Neural cell (in vitro differentiated cells): ENCODE measurements at regions not wholly inside any gene's neighbourhood (a gene's known extent, or its start where the extent isn't known, plus 50 kb on each side); places are given as distances from the start of the nearest gene placed in this dataset.
A peak's percentile ranks its signal among the peaks of the same experiment; 100 is the strongest.

ENCODE experiments used
- H2AFZ ChIP-seq: fragments of 200-600, 300-800 bp; sonication (generic), shearing (Covaris generic); 2 replicates; pipeline ENCODE4 v1.6.0; 2014; ENCODE audit warnings: low read depth, mild to moderate bottlenecking, antibody characterized with exemption, low read length, moderate library complexity
- H3F3A ChIP-seq: fragments of 200-600 bp; shearing (Covaris generic); 2 replicates; pipeline ENCODE4 v1.6.1; 2016; ENCODE audit warnings: mild to moderate bottlenecking, moderate library complexity, mixed read lengths, antibody characterized with exemption, low read length; ENCODE audit not compliant: insufficient read depth, poor library complexity, severe bottlenecking
- H3K27ac ChIP-seq: fragments of 200-600, 300-800 bp; sonication (generic), shearing (Covaris generic); 2 replicates; pipeline ENCODE4 v1.5.1; 2014; ENCODE audit warnings: mild to moderate bottlenecking, low read length, moderate library complexity
- H3K27me3 ChIP-seq: fragments of 300-800, 200-600 bp; sonication (generic), shearing (Covaris generic); 2 replicates; pipeline ENCODE4 v1.6.0; 2014; ENCODE audit warnings: mild to moderate bottlenecking, low read depth, low read length, moderate library complexity; ENCODE audit not compliant: insufficient read depth
- H3K36me3 ChIP-seq: fragments of 300-800, 200-600 bp; sonication (generic), shearing (Covaris generic); 2 replicates; pipeline ENCODE4 v1.5.1; 2014; ENCODE audit warnings: mild to moderate bottlenecking, antibody characterized with exemption, low read length, moderate library complexity; ENCODE audit not compliant: insufficient read depth
- H3K4me2 ChIP-seq: fragments of 300-800, 200-600 bp; sonication (generic), shearing (Covaris generic); 2 replicates; pipeline ENCODE4 v1.6.0; 2014; ENCODE audit warnings: mild to moderate bottlenecking, low read length
- H3K4me3 ChIP-seq: fragments of 300-800, 200-600 bp; sonication (generic), shearing (Covaris generic); 2 replicates; pipeline ENCODE4 v1.5.1; 2014; ENCODE audit warnings: mild to moderate bottlenecking, low read length, moderate library complexity
- H3K79me2 ChIP-seq: fragments of 200-600 bp; shearing (Covaris generic); replicated peaks from 2 replicates; pipeline ENCODE4 v1.6.0; 2014; ENCODE audit warnings: mild to moderate bottlenecking, low read length, moderate library complexity; ENCODE audit not compliant: insufficient read depth
- H3K9ac ChIP-seq: fragments of 300-800, 200-600 bp; sonication (generic), shearing (Covaris generic); 2 replicates; pipeline ENCODE4 v1.6.1; 2016; ENCODE audit warnings: mild to moderate bottlenecking, low read length, mixed read lengths
- H3K9me2 ChIP-seq: fragments of 200-600 bp; shearing (Covaris generic); 2 replicates; pipeline ENCODE4 v1.6.1; 2016; ENCODE audit warnings: mild to moderate bottlenecking, low read length, mixed read lengths; ENCODE audit not compliant: insufficient read depth
- H3K9me3 ChIP-seq: fragments of 200-600, 300-800 bp; sonication (generic), shearing (Covaris generic); 2 replicates; pipeline ENCODE4 v1.6.1; 2016; ENCODE audit warnings: mild to moderate bottlenecking, mixed run types, low read length, moderate library complexity, mixed read lengths
- H4K20me1 ChIP-seq: fragments of 200-600 bp; shearing (Covaris generic); 2 replicates; pipeline ENCODE4 v1.6.1; 2016; ENCODE audit warnings: mild to moderate bottlenecking, mixed run types; ENCODE audit not compliant: insufficient read depth
- EP300 ChIP-seq: fragments of 450-650 bp; conservative IDR thresholded peaks from 2 replicates; pipeline ENCODE4 v1.6.1; 2014; ENCODE audit warnings: antibody characterized with exemption, mild to moderate bottlenecking, moderate library complexity; ENCODE audit not compliant: poor library complexity, severe bottlenecking
- EZH2 ChIP-seq: fragments of 200-600, 300-800 bp; shearing (Covaris generic), sonication (generic); IDR thresholded peaks from 2 replicates; pipeline ENCODE4 v1.6.1; 2014; ENCODE audit warnings: antibody characterized with exemption, low read length, borderline replicate concordance, mild to moderate bottlenecking; ENCODE audit not compliant: insufficient read depth, poor library complexity, severe bottlenecking
- MXI1 ChIP-seq: fragments of 450-650 bp; conservative IDR thresholded peaks from 2 replicates; pipeline ENCODE4 v1.6.1; 2014; ENCODE audit warnings: antibody characterized with exemption, mild to moderate bottlenecking; ENCODE audit not compliant: poor library complexity, severe bottlenecking
- POLR2AphosphoS5 ChIP-seq: IDR thresholded peaks from 2 replicates; pipeline ENCODE4 v1.6.1; 2012
- RAD21 ChIP-seq: fragments of 450-650 bp; conservative IDR thresholded peaks from 2 replicates; pipeline ENCODE4 v1.6.1; 2014; ENCODE audit warnings: antibody characterized with exemption, mild to moderate bottlenecking, moderate library complexity
- SMC3 ChIP-seq: fragments of 450-650 bp; conservative IDR thresholded peaks from 2 replicates; pipeline ENCODE4 v1.6.1; 2014; ENCODE audit warnings: antibody characterized with exemption, mild to moderate bottlenecking, moderate library complexity; ENCODE audit not compliant: poor library complexity
- TAF1 ChIP-seq: IDR thresholded peaks from 2 replicates; pipeline ENCODE4 v1.6.1; 2012; ENCODE audit warnings: low read depth
- TF ChIP-seq, protein P1 (sequence below): IDR thresholded peaks from 2 replicates; pipeline ENCODE4 v1.6.1; 2012; ENCODE audit warnings: borderline replicate concordance
- TF ChIP-seq, protein P2 (sequence below): fragments of 450-650 bp; IDR thresholded peaks from 2 replicates; pipeline ENCODE4 v1.5.1; 2014; ENCODE audit warnings: antibody characterized with exemption, mild to moderate bottlenecking, moderate library complexity; ENCODE audit not compliant: poor library complexity, severe bottlenecking

DNA sequence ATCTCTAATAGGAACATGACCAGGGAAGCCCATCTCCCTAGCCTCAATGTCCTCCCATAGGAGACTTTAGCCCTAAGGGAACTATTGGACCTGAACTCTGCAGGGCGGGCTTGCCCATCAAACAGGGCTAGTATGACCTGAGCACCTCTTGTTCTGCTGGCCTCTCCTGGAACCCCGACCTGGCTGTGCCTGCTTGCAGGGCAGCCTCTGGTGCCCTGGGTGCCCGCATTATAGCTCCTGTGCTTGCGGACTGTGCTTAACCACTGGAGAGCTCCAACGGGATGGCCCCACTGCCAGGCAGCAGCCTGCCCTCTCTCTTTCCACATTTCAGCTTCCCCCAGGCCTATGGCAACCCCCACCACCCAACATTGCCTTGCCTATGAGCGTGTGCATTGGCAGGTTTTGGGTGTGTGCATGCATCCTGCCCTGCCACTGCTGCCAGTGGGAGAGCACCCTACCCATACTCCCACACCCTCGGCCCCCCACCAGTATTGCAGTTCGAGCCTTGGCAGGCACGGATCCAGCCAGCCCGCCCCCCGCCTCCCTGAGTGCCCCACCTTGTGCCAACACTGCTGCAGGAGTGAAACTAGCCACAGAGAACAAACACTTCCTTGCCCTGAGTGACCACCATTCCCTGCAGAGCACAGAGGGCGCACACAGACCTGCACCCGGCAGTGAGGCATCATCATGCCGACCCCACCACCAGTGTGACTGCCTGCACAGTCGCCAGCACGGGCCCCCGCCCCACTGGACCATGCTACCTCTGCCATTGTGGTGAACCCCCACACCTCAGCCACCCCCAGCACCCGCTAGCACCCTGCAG is 1123.8 kb upstream of the CDH6 start:
- no peak overlapping the region for H3K9ac ChIP-seq
- no peaks in the 10 kb centered on the region for H3K27me3 ChIP-seq
- H3K4me3 ChIP-seq = no peak overlapping the region
- no peaks in the 10 kb centered on the region for H3F3A ChIP-seq
- no peaks in the 10 kb centered on the region for H3K79me2 ChIP-seq
- no peaks in the 10 kb centered on the region for H3K9me2 ChIP-seq
- no peak overlapping the region for H3K27ac ChIP-seq
- H3K4me2 ChIP-seq = no peak overlapping the region
- H2AFZ ChIP-seq = no peak overlapping the region
- TF ChIP-seq EZH2 (no peak), EP300 (no peak), POLR2AphosphoS5 (no peak)
- TF ChIP-seq, protein P1, sequence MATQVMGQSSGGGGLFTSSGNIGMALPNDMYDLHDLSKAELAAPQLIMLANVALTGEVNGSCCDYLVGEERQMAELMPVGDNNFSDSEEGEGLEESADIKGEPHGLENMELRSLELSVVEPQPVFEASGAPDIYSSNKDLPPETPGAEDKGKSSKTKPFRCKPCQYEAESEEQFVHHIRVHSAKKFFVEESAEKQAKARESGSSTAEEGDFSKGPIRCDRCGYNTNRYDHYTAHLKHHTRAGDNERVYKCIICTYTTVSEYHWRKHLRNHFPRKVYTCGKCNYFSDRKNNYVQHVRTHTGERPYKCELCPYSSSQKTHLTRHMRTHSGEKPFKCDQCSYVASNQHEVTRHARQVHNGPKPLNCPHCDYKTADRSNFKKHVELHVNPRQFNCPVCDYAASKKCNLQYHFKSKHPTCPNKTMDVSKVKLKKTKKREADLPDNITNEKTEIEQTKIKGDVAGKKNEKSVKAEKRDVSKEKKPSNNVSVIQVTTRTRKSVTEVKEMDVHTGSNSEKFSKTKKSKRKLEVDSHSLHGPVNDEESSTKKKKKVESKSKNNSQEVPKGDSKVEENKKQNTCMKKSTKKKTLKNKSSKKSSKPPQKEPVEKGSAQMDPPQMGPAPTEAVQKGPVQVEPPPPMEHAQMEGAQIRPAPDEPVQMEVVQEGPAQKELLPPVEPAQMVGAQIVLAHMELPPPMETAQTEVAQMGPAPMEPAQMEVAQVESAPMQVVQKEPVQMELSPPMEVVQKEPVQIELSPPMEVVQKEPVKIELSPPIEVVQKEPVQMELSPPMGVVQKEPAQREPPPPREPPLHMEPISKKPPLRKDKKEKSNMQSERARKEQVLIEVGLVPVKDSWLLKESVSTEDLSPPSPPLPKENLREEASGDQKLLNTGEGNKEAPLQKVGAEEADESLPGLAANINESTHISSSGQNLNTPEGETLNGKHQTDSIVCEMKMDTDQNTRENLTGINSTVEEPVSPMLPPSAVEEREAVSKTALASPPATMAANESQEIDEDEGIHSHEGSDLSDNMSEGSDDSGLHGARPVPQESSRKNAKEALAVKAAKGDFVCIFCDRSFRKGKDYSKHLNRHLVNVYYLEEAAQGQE = no peak
- H3K9me3 ChIP-seq = no peaks in the 10 kb centered on the region
- H3K36me3 ChIP-seq = no peaks in the 10 kb centered on the region
- no peaks in the 10 kb centered on the region for H4K20me1 ChIP-seq

DNA sequence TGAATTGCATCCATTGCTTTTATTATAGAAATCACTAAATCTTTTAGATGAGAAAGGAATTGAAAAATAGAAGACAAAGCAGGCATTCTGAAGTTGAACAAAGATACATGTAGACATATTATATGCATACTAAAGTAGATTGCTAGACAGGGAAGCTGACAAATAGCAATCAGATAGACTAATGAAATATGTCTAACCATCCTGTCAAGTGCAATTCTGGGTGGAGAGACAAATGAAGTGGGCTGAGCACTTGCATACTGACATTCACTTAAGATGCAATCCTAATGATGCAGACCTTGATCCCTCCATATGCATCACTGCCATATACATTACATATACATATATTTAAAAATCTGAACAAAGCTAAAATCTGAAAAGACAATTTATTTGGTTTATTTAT is 1130.0 kb upstream of the CDH6 start:
- TF ChIP-seq MXI1 = no peak
- TF ChIP-seq EP300 = peak; percentile 91
- peak; percentile 80 for TF ChIP-seq POLR2AphosphoS5

DNA sequence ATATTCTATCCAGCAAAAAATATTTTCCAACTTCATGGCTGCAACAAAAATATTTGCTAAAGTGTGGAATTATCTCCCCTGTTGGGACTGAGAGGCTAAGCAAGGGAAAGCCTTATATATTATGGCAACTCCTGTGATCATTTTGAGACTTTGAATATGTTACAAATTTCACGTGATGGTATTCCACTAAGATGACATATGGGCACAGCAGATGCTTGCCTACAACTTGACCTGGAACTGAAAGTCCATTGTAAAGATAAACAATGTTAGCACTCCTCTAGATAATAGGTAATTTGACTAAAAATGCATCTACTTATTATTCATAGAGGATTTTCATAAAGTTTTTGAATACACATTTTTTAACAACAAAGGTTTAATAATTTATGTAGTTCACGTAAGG is 1141.5 kb upstream of the CDH6 start:
- H3K79me2 ChIP-seq = no peaks in the 10 kb centered on the region
- no peak overlapping the region for H2AFZ ChIP-seq
- H3K36me3 ChIP-seq = no peaks in the 10 kb centered on the region
- no peak overlapping the region for H3K4me3 ChIP-seq
- no peaks in the 10 kb centered on the region for H3K27me3 ChIP-seq
- H3K9me2 ChIP-seq = no peaks in the 10 kb centered on the region
- no peak overlapping the region for H3K4me2 ChIP-seq
- H3F3A ChIP-seq = no peaks in the 10 kb centered on the region
- H3K9ac ChIP-seq = no peak overlapping the region
- no peak for TF ChIP-seq RAD21
- TF ChIP-seq, protein P2, sequence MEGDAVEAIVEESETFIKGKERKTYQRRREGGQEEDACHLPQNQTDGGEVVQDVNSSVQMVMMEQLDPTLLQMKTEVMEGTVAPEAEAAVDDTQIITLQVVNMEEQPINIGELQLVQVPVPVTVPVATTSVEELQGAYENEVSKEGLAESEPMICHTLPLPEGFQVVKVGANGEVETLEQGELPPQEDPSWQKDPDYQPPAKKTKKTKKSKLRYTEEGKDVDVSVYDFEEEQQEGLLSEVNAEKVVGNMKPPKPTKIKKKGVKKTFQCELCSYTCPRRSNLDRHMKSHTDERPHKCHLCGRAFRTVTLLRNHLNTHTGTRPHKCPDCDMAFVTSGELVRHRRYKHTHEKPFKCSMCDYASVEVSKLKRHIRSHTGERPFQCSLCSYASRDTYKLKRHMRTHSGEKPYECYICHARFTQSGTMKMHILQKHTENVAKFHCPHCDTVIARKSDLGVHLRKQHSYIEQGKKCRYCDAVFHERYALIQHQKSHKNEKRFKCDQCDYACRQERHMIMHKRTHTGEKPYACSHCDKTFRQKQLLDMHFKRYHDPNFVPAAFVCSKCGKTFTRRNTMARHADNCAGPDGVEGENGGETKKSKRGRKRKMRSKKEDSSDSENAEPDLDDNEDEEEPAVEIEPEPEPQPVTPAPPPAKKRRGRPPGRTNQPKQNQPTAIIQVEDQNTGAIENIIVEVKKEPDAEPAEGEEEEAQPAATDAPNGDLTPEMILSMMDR = no peak
- no peak for TF ChIP-seq EP300
- TF ChIP-seq MXI1 = no peak
- no peak for TF ChIP-seq POLR2AphosphoS5
- TF ChIP-seq, protein P1 = no peak
- TF ChIP-seq SMC3 = no peak
- TF ChIP-seq EZH2 = no peak
- no peak for TF ChIP-seq TAF1
- no peak overlapping the region for H3K27ac ChIP-seq
- no peaks in the 10 kb centered on the region for H3K9me3 ChIP-seq
- no peaks in the 10 kb centered on the region for H4K20me1 ChIP-seq

More for the DNA sequence above, 1130.0 kb upstream of the CDH6 start:
- no peaks in the 10 kb centered on the region for H3K9me2 ChIP-seq
- H3K36me3 ChIP-seq = no peaks in the 10 kb centered on the region
- no peak overlapping the region for H3K4me3 ChIP-seq
- H3K9me3 ChIP-seq = no peaks in the 10 kb centered on the region
- H3K27ac ChIP-seq = no peak overlapping the region
- peak overlapping the region; percentile 29 for H3K4me2 ChIP-seq
- H3F3A ChIP-seq = no peaks in the 10 kb centered on the region
- H4K20me1 ChIP-seq = no peaks in the 10 kb centered on the region
- H2AFZ ChIP-seq = no peak overlapping the region
- no peaks in the 10 kb centered on the region for H3K27me3 ChIP-seq
- no peak overlapping the region for H3K9ac ChIP-seq
- H3K79me2 ChIP-seq = no peaks in the 10 kb centered on the region
